ENCODE measurements at regions not wholly inside any gene's neighbourhood (a gene's known extent, or its start where the extent isn't known, plus 50 kb on each side); places are given as distances from the start of the nearest gene placed in this dataset.

GRCh38 chr16:66212428-66212827 is 154.1 kb upstream of the CDH5 start:
- TF ChIP-seq FOXK2 (IDR thresholded peaks at IDR 0.05) (no peak), BHLHE40 (IDR thresholded peaks at IDR 0.05; ENCODE audit: borderline replicate concordance) (no peak), LEF1 (IDR thresholded peaks at IDR 0.05; ENCODE audit: borderline replicate concordance) (no peak), FOXM1 (IDR thresholded peaks at IDR 0.05; ENCODE audit: borderline replicate concordance) (no peak), SUZ12 (IDR thresholded peaks at IDR 0.05) (no peak), CTBP1 (IDR thresholded peaks at IDR 0.05; ENCODE audit: borderline replicate concordance) (no peak)

Data from HEK293T (cell line).